GM23338 (cell line): ENCODE measurements at regions not wholly inside any gene's neighbourhood (a gene's known extent, or its start where the extent isn't known, plus 50 kb on each side); places are given as distances from the start of the nearest gene placed in this dataset.

Source experiments
- CREB1 ChIP-seq: fragments of 250-450 bp; sonication (Bioruptor Pico); IDR thresholded peaks from 2 replicates; pipeline ENCODE4 v1.5.0; 2020; ENCODE audit warnings: low read depth, mild to moderate bottlenecking, moderate library complexity
- CTCF ChIP-seq, 2 experiments: fragments of 200-600 bp in 1 of 2; sonication (generic) in 1 of 2; conservative IDR thresholded peaks; 2 replicates each; pipeline versions ENCODE4 v1.5.1 to v1.6.1; 2016 to 2017; ENCODE audit warnings: antibody characterized with exemption in 2 of 2, low read depth in 2 of 2, mild to moderate bottlenecking in 2 of 2, moderate library complexity in 1 of 2
- ETS1 ChIP-seq: IDR thresholded peaks from 2 replicates; pipeline ENCODE4 v1.6.1; 2016; ENCODE audit warnings: antibody characterized with exemption
- EZH2 ChIP-seq: fragments of 200-600 bp; sonication (generic); IDR thresholded peaks from one replicate; pipeline ENCODE4 v1.8.0; 2017; ENCODE audit warnings: antibody characterized with exemption, mild to moderate bottlenecking, low read depth; ENCODE audit not compliant: unreplicated experiment
- EZH2phosphoT487 ChIP-seq: fragments of 200-600 bp; sonication (generic); IDR thresholded peaks from one replicate; pipeline ENCODE4 v1.8.1; 2018; ENCODE audit warnings: antibody characterized with exemption; ENCODE audit not compliant: unreplicated experiment
- JUNB ChIP-seq: IDR thresholded peaks from one replicate; pipeline ENCODE4 v1.6.1; 2016; ENCODE audit warnings: antibody characterized with exemption; ENCODE audit not compliant: unreplicated experiment
- NANOG ChIP-seq: IDR thresholded peaks from 2 replicates; pipeline ENCODE4 v1.6.1; 2016; ENCODE audit warnings: antibody characterized with exemption, borderline replicate concordance
- POLR2AphosphoS5 ChIP-seq: IDR thresholded peaks from 2 replicates; pipeline ENCODE4 v1.6.1; 2016; ENCODE audit warnings: antibody characterized with exemption, low read depth
- REST ChIP-seq: IDR thresholded peaks from one replicate; pipeline ENCODE4 v1.6.1; 2018; ENCODE audit warnings: antibody characterized with exemption; ENCODE audit not compliant: unreplicated experiment

GRCh38 chr13:109396266-109396665, 390.1 kb downstream of the IRS2 start:
- TF ChIP-seq EZH2 (no peak), CREB1 (no peak), EZH2phosphoT487 (no peak), CTCF (conservative IDR thresholded peaks at IDR 0.05; ENCODE audit: low read depth in 2 of 2) (no peak), REST (no peak), NANOG (no peak), JUNB (no peak), ETS1 (no peak), POLR2AphosphoS5 (no peak)
